ENCODE measurements at regions not wholly inside any gene's neighbourhood (a gene's known extent, or its start where the extent isn't known, plus 50 kb on each side); places are given as distances from the start of the nearest gene placed in this dataset.

DNA sequence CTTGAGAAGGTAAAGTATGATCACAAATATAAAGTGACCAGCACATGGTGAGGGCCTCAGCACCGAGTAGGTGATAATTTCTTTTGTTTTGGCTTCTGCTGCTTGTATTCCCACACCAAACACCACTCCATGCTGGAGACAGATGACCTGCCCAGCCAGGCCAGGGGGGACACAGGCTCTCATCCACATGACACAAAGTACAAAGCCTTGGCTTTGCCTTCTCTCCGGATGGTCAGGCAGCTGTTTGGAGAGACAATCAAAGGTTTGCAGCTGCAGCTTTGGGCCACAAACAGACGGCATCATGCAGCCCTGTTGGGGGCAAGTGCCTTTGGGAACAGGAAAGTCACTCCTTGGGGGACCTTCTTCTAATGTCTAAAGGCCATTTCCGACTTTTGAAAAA, 226.2 kb upstream of the KLF4 start:
- ChIA-PET CTCF (no interaction called here), POLR2A (ENCODE audit: low non-redundant PET) (no interaction called here)
- no peak for DNase-seq (ENCODE audit: low spot score)
- TF ChIP-seq, protein P1, sequence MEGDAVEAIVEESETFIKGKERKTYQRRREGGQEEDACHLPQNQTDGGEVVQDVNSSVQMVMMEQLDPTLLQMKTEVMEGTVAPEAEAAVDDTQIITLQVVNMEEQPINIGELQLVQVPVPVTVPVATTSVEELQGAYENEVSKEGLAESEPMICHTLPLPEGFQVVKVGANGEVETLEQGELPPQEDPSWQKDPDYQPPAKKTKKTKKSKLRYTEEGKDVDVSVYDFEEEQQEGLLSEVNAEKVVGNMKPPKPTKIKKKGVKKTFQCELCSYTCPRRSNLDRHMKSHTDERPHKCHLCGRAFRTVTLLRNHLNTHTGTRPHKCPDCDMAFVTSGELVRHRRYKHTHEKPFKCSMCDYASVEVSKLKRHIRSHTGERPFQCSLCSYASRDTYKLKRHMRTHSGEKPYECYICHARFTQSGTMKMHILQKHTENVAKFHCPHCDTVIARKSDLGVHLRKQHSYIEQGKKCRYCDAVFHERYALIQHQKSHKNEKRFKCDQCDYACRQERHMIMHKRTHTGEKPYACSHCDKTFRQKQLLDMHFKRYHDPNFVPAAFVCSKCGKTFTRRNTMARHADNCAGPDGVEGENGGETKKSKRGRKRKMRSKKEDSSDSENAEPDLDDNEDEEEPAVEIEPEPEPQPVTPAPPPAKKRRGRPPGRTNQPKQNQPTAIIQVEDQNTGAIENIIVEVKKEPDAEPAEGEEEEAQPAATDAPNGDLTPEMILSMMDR (conservative IDR thresholded peaks at IDR 0.05; ENCODE audit: low read depth), result no peak
- no peak overlapping the region for H3K27ac ChIP-seq

DNA sequence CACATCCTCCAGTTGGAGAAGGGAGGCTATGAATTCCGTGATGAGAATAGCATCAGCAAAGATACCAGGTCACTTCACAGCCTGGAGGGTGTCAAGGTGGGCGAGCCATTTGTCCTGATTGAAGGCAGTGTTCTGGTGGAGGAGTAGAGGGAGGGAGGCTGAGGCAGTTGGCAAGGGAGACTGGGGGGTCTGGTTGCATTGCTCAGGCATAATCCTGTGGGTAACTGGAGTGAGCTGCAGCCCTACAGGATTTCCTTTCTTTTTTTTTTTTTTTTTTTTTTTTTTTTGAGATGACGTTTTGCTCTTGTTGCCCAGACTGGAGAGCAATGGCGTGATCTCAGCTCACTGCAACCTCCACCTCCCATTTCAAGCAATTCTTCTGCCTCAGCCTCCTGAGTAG, 223.9 kb upstream of the KLF4 start:
- ChIA-PET POLR2A (ENCODE audit: low non-redundant PET) (no interaction called here), CTCF (no interaction called here)
- H3K27ac ChIP-seq, result no peak overlapping the region
- TF ChIP-seq, protein P1 (conservative IDR thresholded peaks at IDR 0.05; ENCODE audit: low read depth), result no peak
- no peak for DNase-seq (ENCODE audit: low spot score)

DNA sequence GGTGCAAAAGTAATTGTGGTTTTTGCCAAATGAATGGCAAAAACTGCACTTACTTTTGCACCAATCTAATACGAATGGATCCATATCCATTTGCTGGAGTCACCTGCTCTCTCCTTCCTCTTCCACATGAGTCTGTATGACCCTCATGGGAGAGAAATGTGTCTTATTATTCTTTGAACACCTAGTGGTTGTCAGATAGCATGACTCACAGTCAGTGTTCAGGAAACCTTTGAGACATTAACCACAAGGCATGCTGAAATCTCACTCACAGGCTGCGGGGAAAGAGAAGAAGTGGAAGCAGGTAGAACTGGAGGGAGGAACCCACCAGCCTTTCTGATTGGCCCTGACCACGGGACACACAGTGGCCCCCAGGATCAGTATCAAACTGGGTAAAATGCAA, 222.8 kb upstream of the KLF4 start:
- TF ChIP-seq, protein P1 (conservative IDR thresholded peaks at IDR 0.05; ENCODE audit: low read depth), result no peak
- H3K27ac ChIP-seq, result peak overlapping the region; percentile 72
- peak; percentile 94 for DNase-seq (ENCODE audit: low spot score)
- ChIA-PET POLR2A (ENCODE audit: low non-redundant PET) (no interaction called here), CTCF (no interaction called here)

DNA sequence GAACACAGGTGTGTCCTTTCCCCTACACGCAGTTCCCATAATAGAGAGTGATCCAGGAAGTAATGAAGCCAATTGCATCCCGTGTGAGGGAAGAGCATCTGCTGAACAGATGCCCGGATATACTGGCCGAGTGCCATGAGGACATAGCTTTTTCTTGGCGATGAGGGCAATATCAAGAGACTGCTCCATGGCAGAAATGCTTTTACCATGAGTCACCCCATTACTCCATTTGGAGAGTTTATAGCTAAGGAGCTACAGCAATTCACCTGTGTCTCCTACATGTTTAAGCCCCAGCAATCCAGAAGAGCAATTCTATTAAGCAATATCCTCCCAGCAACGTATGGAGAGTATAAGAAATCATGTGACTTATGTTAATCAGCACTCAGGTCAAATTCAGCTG, 222.0 kb upstream of the KLF4 start:
- ChIA-PET CTCF (interaction anchor here (0.6 kb wide), 3 partner anchors 13 to 484 kb away, joined by 3 to 8 read pairs (median 3); no protein-coding TSS in a partner anchor), POLR2A (ENCODE audit: low non-redundant PET) (interaction anchor here (0.6 kb wide), 1 partner anchor 221 kb away, joined by 5 read pairs; no protein-coding TSS in a partner anchor)
- H3K27ac ChIP-seq, result peak overlapping the region; percentile 87
- TF ChIP-seq, protein P1 (conservative IDR thresholded peaks at IDR 0.05; ENCODE audit: low read depth), result no peak
- DNase-seq (ENCODE audit: low spot score), result peak; percentile 94

DNA sequence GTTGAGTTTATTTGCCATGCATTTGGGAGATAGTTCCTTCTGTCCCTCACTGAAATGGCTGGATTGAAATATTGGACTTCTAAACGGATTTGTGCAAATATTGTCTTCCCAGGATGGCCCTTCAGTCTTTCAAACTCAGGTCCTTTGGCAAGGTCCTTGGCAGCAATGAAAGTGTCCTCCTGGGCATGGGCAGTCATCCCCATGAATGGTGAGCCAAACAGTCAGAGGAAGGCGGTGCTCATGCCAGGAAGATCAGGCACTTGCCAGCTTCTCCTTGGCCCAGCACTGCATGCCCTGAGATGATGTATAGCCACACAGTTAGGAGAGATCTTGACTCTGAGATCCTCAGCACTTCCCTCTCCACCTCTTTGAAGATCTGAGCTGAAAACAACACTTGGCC, 221.4 kb upstream of the KLF4 start:
- TF ChIP-seq, protein P1 (conservative IDR thresholded peaks at IDR 0.05; ENCODE audit: low read depth), result no peak
- DNase-seq (ENCODE audit: low spot score), result no peak
- peak overlapping the region; percentile 87 for H3K27ac ChIP-seq
- CTCF ChIA-PET, result no interaction called here
- POLR2A ChIA-PET (ENCODE audit: low non-redundant PET), result interaction anchor here (0.6 kb wide), 1 partner anchor 220 kb away, joined by 5 read pairs; no protein-coding TSS in a partner anchor

DNA sequence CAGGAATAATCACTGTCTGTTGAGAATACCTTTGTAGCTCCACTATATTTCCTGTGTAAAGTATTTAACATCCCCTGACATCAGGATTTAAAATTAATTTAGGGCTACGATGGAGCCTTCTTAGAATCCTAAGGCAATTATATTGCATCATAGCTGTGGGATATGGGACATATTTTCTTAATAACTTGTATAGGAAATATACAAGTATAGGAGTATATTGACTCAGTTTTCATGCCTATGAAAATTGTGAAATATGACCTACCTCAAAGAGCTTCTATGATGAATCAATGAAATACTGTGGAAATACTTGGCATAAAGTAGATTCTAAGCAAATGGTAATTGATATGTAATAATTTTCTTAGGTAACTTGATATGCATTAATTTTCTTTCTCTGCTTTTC, 221.0 kb upstream of the KLF4 start:
- CTCF ChIA-PET, result no interaction called here
- peak overlapping the region; percentile 87 for H3K27ac ChIP-seq
- no peak for DNase-seq (ENCODE audit: low spot score)
- TF ChIP-seq, protein P1 (conservative IDR thresholded peaks at IDR 0.05; ENCODE audit: low read depth), result no peak
- POLR2A ChIA-PET (ENCODE audit: low non-redundant PET), result no interaction called here

DNA sequence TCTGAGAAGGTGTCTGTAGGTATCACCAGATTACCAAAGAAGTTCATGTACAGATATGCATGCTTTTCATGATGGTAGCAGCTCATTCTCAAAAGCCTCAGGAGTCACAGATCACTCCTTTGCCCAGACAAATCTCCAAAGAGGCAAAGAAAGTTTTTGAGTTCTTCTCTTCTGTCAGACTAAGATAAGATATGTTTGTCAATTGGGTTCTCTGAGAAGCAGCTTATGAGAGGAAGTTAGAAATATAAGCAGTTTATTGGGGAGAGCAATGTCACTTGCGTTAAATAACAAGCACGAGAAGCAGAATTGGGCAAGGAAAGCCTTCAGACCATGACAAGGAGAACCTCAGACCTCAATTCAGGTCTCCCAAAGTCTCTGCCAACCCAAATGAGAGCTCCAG, 219.2 kb upstream of the KLF4 start:
- CTCF ChIA-PET, result interaction anchor here (0.6 to 0.7 kb wide), 2 partner anchors 11 to 91 kb away, joined by 3 to 6 read pairs; no protein-coding TSS in a partner anchor

More for the DNA sequence above, 219.2 kb upstream of the KLF4 start:
- TF ChIP-seq, protein P1 (conservative IDR thresholded peaks at IDR 0.05; ENCODE audit: low read depth), result no peak
- H3K27ac ChIP-seq, result peak overlapping the region; percentile 73
- POLR2A ChIA-PET (ENCODE audit: low non-redundant PET), result no interaction called here
- no peak for DNase-seq (ENCODE audit: low spot score)
